Neural crest cell (in vitro differentiated cells): ENCODE measurements at regions not wholly inside any gene's neighbourhood (a gene's known extent, or its start where the extent isn't known, plus 50 kb on each side); places are given as distances from the start of the nearest gene placed in this dataset.

Experiments
- DNase-seq: peaks from one replicate; pipeline ENCODE4 v3.0.0; 2021; ENCODE audit warnings: low read depth, mixed read lengths, low spot score
- H3K27ac Mint-ChIP-seq: one replicate; pipeline ENCODE4 v1.8.0; 2021; ENCODE audit warnings: mild to moderate bottlenecking, mixed read lengths; ENCODE audit not compliant: unreplicated experiment
- H3K27me3 Mint-ChIP-seq: 2 replicates; pipeline ENCODE4 v1.8.0; 2021; ENCODE audit warnings: low read depth, mild to moderate bottlenecking, mixed read lengths
- H3K36me3 Mint-ChIP-seq: 2 replicates; pipeline ENCODE4 v1.8.0; 2021; ENCODE audit warnings: low read depth, mild to moderate bottlenecking, mixed read lengths
- H3K4me1 Mint-ChIP-seq: 2 replicates; pipeline ENCODE4 v1.8.0; 2021; ENCODE audit warnings: mixed read lengths
- H3K4me3 Mint-ChIP-seq: one replicate; pipeline ENCODE4 v1.8.0; 2021; ENCODE audit warnings: mild to moderate bottlenecking, mixed read lengths
- H3K9me3 Mint-ChIP-seq: 2 replicates; pipeline ENCODE4 v1.8.0; 2021; ENCODE audit warnings: mixed read lengths
- CTCF ChIP-seq: fragments of 200-600 bp; sonication (generic); conservative IDR thresholded peaks from 2 replicates; pipeline ENCODE4 v1.5.0; 2021; ENCODE audit warnings: antibody characterized with exemption, mild to moderate bottlenecking

GRCh38 chr15:97420130-97420529 is 540.4 kb upstream of the ARRDC4 start:
- Mint-ChIP-seq H3K4me1 (peaks cover 7% of the 10 kb centered on the region), H3K27ac (no peak overlapping the region), H3K36me3 (peaks cover 12% of the 10 kb centered on the region), H3K27me3 (no peaks in the 10 kb centered on the region), H3K9me3 (peaks cover 6% of the 10 kb centered on the region), H3K4me3 (no peak overlapping the region)
- TF ChIP-seq CTCF = no peak
- DNase-seq = no peak

- Mint-ChIP-seq H3K4me3 (no peak overlapping the region), H3K27ac (no peak overlapping the region), H3K9me3 (no peaks in the 10 kb centered on the region), H3K27me3 (no peaks in the 10 kb centered on the region), H3K4me1 (no peaks in the 10 kb centered on the region), H3K36me3 (peaks cover 3% of the 10 kb centered on the region)
- TF ChIP-seq CTCF = no peak
- no peak for DNase-seq
Observed at GRCh38 chr15:97425596-97425995, 534.9 kb upstream of the ARRDC4 start.

GRCh38 chr15:97443101-97443500 is 517.4 kb upstream of the ARRDC4 start:
- DNase-seq = no peak
- Mint-ChIP-seq H3K27me3 (no peaks in the 10 kb centered on the region), H3K4me3 (no peak overlapping the region), H3K4me1 (no peaks in the 10 kb centered on the region), H3K27ac (no peak overlapping the region), H3K9me3 (peaks cover 9% of the 10 kb centered on the region), H3K36me3 (peaks cover 5% of the 10 kb centered on the region)
- TF ChIP-seq CTCF = no peak

GRCh38 chr15:97446138-97446537 is 514.4 kb upstream of the ARRDC4 start:
- Mint-ChIP-seq H3K9me3 (peaks cover 4% of the 10 kb centered on the region), H3K27ac (no peak overlapping the region), H3K4me3 (no peak overlapping the region), H3K4me1 (no peaks in the 10 kb centered on the region), H3K27me3 (no peaks in the 10 kb centered on the region), H3K36me3 (peaks cover 3% of the 10 kb centered on the region)
- DNase-seq = no peak
- TF ChIP-seq CTCF = no peak

- H3K4me3 Mint-ChIP-seq = no peak overlapping the region
- no peak for DNase-seq
- H3K4me1 Mint-ChIP-seq = no peaks in the 10 kb centered on the region
- H3K27me3 Mint-ChIP-seq = peaks cover 6% of the 10 kb centered on the region
- no peaks in the 10 kb centered on the region for H3K9me3 Mint-ChIP-seq
- TF ChIP-seq CTCF = no peak
- H3K27ac Mint-ChIP-seq = no peak overlapping the region
- H3K36me3 Mint-ChIP-seq = no peaks in the 10 kb centered on the region
Observed at GRCh38 chr15:97456521-97457202, 503.8 kb upstream of the ARRDC4 start.
